ENCODE measurements at regions not wholly inside any gene's neighbourhood (a gene's known extent, or its start where the extent isn't known, plus 50 kb on each side); places are given as distances from the start of the nearest gene placed in this dataset.
"Not testable (repeated sequence)": the region's sequence is repeated elsewhere in the genome, so short reads cannot be mapped to it uniquely, and the experiment has no call there.

GRCh38 chr18:22296304-22296703 is 121.4 kb downstream of the CTAGE1 start:
- DNase-seq (ENCODE audit: extremely low read depth in 1 of 11, low read depth in 9 of 11, low spot score in 4 of 11) = no peak

GRCh38 chr18:22293417-22293816 is 124.0 kb downstream of the GATA6 start:
- no peak for DNase-seq (ENCODE audit: extremely low read depth in 1 of 11, low read depth in 9 of 11, low spot score in 4 of 11)

DNA sequence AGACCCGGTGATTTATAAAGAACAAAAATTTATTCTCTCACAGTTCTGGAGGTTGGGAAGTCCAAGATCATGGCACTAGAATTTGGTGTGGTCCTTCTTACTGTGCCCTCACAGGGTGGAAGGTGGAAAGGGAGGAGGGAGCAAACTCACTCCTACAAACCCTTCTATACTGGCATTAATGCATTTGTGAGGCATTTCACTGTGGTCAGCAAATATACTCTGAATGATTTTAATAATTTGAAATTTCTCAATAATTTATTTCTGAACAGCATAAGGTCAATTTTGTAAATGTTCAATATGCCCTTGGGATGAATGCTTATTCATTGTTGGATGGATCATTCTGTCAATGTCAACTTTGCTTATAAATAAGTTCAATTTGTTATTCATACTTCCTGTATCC is 120.6 kb downstream of the GATA6 start:
- no peak for DNase-seq (ENCODE audit: extremely low read depth in 1 of 11, low read depth in 9 of 11, low spot score in 4 of 11)

DNA sequence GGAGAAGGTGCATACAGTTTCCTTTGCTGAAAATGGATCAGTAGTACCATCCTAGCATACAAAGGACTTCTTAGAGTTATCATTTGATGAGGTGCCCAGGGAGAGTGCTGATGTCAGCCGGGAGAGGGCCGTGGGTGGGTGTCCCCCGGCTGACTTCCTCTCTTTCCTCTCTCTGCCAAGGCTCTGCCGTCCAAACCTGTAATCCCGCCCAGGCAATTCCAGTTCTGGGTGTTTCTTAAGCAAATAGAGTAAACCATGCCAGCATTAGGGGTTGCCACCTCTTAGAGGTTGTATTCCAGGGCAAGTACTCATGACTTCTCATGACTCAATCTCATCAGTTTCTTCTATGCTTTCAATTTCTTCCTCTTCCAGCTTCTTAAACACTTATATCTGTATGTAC is 117.2 kb downstream of the GATA6 start:
- DNase-seq (ENCODE audit: extremely low read depth in 1 of 11, low read depth in 9 of 11, low spot score in 4 of 11) = no peak

- no peak for DNase-seq (ENCODE audit: extremely low read depth in 1 of 11, low read depth in 9 of 11, low spot score in 4 of 11)
Measured at GRCh38 chr18:22285361-22286140, 116.2 kb downstream of the GATA6 start.

DNA sequence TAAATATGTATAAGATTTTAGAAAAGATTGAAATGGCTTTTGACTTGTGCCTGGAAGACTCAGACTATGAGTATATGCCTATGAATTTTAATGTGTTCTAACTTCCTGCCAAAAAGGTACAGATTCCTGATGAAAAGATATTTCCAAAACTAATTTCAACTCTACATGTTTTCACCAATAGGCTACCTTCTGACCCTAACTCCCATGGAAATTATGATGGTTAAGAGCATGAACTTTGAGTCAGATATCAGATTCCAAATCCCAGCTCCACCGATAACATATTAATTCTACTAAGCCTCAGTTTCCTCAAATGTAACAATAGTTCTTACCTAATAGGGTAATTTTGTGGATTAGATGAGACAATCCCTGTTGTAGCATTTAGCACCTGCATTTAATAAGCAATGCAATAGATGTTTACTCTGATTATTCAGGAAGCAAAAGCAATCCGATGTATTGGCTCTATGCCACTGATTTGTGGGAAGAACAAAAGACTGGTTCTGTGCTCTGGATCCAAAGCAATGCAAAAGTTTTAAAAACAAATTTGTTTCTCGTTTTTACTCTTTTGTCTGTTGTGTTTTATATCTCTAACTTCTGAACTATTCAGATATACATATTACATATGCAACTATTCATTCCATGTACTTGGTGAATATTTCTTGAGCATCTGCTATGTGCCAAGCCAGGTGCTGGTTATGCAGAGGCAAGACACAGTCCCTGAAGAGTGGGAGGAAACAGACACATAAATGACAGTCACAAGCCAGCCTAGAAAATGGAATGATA is 115.4 kb downstream of the GATA6 start:
- no peak for DNase-seq (ENCODE audit: extremely low read depth in 1 of 11, low read depth in 9 of 11, low spot score in 4 of 11)

GRCh38 chr18:22283855-22284254 is 114.5 kb downstream of the GATA6 start:
- DNase-seq (ENCODE audit: extremely low read depth in 1 of 11, low read depth in 9 of 11, low spot score in 4 of 11) = not testable (repeated sequence)

DNA sequence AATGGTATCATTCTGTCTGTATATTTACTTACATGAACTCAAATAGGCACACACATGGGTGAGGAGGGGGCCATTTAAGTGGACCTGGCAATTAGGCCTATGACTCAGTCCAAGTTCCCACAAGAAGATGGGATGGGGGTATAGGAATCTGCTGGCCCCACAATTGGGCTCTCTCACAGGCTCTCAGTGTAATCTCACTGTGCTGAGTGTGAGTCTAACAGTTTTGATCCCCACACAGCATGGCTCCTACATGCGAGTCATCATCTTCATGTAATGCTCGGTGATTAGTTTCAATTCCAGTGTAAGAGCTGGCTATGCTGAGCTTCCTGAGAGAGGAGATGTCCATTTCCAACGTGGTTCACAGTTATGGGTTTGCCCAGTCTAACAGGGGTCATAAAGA is 114.0 kb downstream of the GATA6 start:
- no peak for DNase-seq (ENCODE audit: extremely low read depth in 1 of 11, low read depth in 9 of 11, low spot score in 4 of 11)

DNA sequence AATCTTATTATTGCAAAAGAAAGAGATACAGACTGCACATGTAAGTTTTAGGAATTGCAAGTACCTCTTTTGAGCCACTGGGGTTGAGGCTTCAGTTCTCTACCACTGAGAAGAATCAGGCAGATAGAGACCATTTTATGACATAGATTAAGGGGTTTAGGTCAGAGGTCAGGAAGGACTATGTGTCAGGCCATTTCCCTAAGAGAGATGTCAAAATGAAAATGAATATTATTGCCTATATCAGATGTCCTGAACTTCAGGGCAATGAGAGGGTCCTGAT is 113.7 kb downstream of the GATA6 start:
- DNase-seq (ENCODE audit: extremely low read depth in 1 of 11, low read depth in 9 of 11, low spot score in 4 of 11) = no peak

DNA sequence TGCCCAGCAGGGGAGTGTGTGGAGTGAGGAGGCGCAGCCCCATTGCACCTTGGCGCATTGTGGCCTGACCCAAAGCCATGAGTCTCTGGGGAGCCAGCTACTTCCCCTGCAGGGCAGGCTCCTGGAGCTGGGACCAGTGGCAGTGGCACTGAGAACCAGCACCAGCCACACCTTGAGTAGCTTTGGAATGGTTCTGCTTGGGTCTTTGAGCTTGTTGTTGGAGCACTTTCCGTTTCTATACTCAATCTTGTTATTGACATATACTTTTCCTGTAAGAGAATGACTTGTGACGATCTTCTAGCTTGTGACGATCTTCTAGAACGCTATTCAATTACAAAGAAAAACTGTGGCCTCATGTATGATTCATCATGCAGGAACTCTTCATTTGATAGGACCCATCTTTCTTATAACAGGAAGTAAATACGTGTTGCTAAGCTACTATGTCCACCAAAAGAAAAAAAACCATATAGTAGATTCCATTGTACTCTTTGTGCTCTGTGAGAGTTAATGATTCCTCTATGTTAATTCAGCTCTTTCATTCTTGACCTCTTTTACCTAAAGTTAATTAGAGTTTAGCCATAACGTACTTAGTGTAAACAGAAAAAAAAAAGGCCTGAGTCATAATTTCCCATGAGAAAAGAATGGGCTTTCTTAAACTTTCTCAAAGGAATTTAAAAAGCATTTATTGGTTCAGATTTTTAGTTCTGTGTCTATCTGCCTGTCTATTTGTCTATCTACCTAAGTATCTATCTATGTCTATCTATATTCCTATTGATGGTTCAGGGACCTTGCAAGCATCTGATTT is 113.1 kb downstream of the GATA6 start:
- peak in 6 of 11 donors; percentile 13 to 42 (median 26) for DNase-seq (ENCODE audit: extremely low read depth in 1 of 11, low read depth in 9 of 11, low spot score in 4 of 11)

GRCh38 chr18:22280453-22280750 is 111.0 kb downstream of the GATA6 start:
- DNase-seq (ENCODE audit: extremely low read depth in 1 of 11, low read depth in 9 of 11, low spot score in 4 of 11) = no peak

DNA sequence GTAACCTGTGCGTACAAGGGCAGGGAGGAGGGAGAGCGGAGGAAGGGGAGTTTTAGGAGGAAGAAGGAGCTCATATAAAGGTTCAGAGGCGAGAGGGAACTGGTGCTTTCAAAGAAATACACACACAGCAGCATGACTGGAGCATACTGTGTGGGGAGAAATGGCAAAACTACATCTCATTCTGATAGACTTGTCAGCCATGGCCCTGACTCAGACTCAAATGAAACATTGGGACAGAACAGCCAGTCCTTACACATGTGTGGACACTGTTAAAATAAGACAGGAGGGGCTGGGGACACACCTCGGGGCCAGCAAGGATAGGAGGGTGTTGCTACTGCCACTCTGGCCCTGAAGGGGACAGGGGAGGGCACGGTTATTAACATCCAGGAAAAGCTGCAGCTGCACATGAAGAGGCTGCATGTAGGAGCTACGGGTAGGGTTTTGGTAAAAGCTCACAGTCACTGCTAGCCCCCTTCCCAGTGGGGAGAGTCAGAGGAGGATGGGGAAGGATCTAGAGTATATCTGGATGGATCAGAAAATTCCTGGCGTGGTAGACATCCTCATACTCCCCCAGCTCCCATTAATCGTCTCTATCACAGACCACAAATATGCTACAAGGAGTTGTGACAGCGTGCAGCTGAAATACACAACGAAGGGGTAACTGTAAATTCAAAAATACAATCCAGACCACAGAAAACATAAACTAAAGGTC is 110.5 kb downstream of the GATA6 start:
- DNase-seq (ENCODE audit: extremely low read depth in 1 of 11, low read depth in 9 of 11, low spot score in 4 of 11) = peak in 3 of 11 donors; percentile 20 to 30 (median 22)

DNA sequence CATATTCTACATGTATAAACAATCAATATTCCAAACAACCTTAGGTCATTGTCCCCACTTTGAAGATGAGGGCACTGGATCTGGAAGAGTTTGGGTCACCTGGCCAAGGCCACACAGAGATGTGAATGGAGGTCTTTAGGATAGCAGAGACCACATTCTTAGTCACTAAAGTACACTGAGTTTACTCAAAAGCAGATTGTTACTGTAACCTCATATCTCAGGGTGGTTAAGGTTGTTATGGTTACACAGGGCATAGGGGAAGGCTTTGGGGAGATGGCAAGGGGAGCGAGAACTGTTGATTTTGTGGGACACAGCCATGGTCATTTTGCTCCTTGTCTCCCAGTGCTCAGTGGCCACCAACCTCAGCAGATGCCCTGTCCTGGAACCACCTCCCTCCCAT is 109.4 kb downstream of the GATA6 start:
- DNase-seq (ENCODE audit: extremely low read depth in 1 of 11, low read depth in 9 of 11, low spot score in 4 of 11) = no peak

- no peak for DNase-seq (ENCODE audit: extremely low read depth in 1 of 11, low read depth in 9 of 11, low spot score in 4 of 11)
Measured at GRCh38 chr18:22277758-22278157, 108.4 kb downstream of the GATA6 start.

DNA sequence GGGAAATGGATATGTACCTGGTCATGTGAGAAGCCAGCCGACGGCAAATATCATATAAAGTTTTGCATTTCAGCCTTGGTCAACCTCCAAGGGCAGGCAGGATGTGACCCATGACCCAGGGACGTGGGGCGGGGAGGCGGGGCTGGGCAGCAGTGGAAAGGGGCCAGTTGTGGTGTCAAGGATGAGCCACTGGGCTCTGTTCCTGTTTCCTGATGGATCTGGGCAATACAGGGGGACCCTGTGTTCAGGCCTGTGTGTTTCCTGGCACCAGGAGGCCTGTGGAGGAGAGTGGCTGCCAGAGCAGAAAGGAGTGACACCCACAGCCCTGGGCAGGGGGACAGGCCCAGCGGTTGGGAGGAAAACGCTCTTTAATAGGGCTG is 106.9 kb downstream of the GATA6 start:
- DNase-seq (ENCODE audit: extremely low read depth in 1 of 11, low read depth in 9 of 11, low spot score in 4 of 11) = no peak

GRCh38 chr18:22275706-22276333 is 106.4 kb downstream of the GATA6 start:
- no peak for DNase-seq (ENCODE audit: extremely low read depth in 1 of 11, low read depth in 9 of 11, low spot score in 4 of 11)

DNA sequence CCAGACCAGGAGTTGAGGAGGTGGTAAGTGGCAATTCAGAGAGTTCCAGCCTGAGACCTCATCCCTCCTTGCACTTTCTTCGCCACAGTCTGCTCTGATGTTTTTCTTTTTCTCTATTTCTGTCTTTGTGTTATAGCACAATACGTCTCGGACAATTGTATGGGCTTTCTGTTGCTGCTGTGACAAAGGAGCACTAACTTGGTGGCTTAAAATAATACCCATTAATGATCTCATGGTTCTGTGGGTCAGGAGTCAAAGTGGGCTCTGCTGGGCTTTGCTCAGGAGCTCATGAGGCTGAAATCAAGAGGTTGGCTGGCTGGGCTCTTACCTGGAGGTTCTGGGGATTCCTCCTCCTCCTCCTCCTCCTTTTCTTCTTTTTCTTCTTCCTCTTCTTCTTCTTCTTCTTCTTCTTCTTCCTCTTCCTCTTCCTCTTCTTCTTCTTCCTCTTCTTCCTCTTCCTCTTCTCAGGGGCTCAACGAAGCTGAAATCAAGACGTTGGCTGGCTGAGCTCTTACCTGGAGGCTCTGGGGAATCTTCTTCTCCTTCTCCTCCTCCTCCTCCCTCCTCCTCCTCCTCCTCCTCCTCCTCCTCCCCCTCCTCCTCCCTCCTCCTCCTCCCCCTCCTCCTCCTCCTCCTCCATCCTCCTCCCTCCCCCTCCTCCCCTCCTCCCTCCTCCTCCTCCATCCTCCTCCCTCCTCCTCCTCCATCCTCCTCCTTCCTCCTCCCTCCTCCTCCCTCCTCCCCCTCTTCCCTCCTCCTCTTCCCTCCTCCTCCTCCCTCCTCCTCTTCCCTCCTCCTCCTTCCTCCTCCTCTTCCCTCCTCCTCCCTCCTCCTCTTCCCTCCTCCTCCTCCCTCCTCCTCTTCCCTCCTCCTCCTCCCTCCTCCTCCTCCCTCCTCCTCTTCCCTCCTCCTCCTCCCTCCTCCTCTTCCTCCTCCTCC is 104.0 kb downstream of the GATA6 start:
- DNase-seq (ENCODE audit: extremely low read depth in 1 of 11, low read depth in 9 of 11, low spot score in 4 of 11) = no peak

DNA sequence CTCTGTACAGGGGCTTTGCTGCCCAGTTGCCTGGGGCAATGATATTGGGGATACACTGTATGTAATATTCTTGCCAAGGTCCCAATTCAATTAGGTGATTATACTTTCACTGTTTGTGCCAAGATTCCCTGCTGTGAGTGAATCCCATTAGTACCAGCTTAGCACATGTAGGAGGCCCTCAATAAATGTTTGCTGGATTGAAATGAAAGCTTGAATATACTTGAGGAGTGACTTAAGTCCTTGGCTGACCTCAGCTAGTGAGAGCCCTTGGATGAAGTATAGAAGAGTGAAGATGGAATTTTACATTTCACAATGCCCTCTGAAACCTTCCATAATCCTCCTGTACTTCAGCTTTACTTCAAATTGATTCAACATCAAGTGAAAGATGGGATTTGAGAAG is 102.9 kb downstream of the GATA6 start:
- no peak for DNase-seq (ENCODE audit: extremely low read depth in 1 of 11, low read depth in 9 of 11, low spot score in 4 of 11)
